Neural progenitor cell (in vitro differentiated cells): ENCODE measurements at regions not wholly inside any gene's neighbourhood (a gene's known extent, or its start where the extent isn't known, plus 50 kb on each side); places are given as distances from the start of the nearest gene placed in this dataset.
"Not testable (repeated sequence)": the region's sequence is repeated elsewhere in the genome, so short reads cannot be mapped to it uniquely, and the experiment has no call there.

Source experiments
- CTCF ChIP-seq: fragments of 200-600 bp; sonication (generic); IDR thresholded peaks from 2 replicates; pipeline ENCODE4 v1.5.1; 2017; ENCODE audit warnings: antibody characterized with exemption, mild to moderate bottlenecking
- EZH2 ChIP-seq: fragments of 200-600 bp; sonication (generic); IDR thresholded peaks from 2 replicates; pipeline ENCODE4 v1.6.1; 2017; ENCODE audit warnings: antibody characterized with exemption, mild to moderate bottlenecking, moderate library complexity
- EZH2phosphoT487 ChIP-seq: fragments of 200-600 bp; sonication (generic); IDR thresholded peaks from 2 replicates; pipeline ENCODE4 v1.6.1; 2017; ENCODE audit warnings: antibody characterized with exemption

GRCh38 chr7:142575351-142575750 lies 173.9 kb upstream of the PRSS1 start:
- not testable (repeated sequence) for TF ChIP-seq CTCF, EZH2, EZH2phosphoT487
